Cardiac muscle cell (in vitro differentiated cells and primary cell): ENCODE measurements at regions not wholly inside any gene's neighbourhood (a gene's known extent, or its start where the extent isn't known, plus 50 kb on each side); places are given as distances from the start of the nearest gene placed in this dataset.

Source experiments
- DNase-seq, 2 donors: peaks; one replicate each; pipeline versions ENCODE4 v3.0.0 to v3.0.0-alpha.2; 2010 to 2017; ENCODE audit warnings: low read depth in 1 of 2, low spot score in 1 of 2
- H3K27ac ChIP-seq: fragments of 200-600 bp; sonication (generic); 2 replicates; pipeline ENCODE4 v1.5.1; 2016
- H3K27me3 ChIP-seq: fragments of 200-600 bp; sonication (generic); 2 replicates; pipeline ENCODE4 v1.6.0; 2016; ENCODE audit warnings: control low read depth
- H3K36me3 ChIP-seq: fragments of 200-600 bp; sonication (generic); 2 replicates; pipeline ENCODE4 v1.5.1; 2016; ENCODE audit warnings: control low read depth
- H3K4me1 ChIP-seq: fragments of 200-600 bp; sonication (generic); 2 replicates; pipeline ENCODE4 v1.8.1; 2017; ENCODE audit warnings: low read depth, mild to moderate bottlenecking, mixed run types
- H3K4me3 ChIP-seq: fragments of 200-600 bp; sonication (generic); 2 replicates; pipeline ENCODE4 v1.5.1; 2016; ENCODE audit warnings: mild to moderate bottlenecking
- H3K9me3 ChIP-seq: fragments of 200-600 bp; sonication (generic); 2 replicates; pipeline ENCODE4 v1.5.1; 2017; ENCODE audit warnings: low read depth, mild to moderate bottlenecking, control low read depth
- TF ChIP-seq, protein P1 (sequence below): IDR thresholded peaks from 2 replicates; pipeline ENCODE4 v1.5.1; 2012; ENCODE audit warnings: low read depth, mild to moderate bottlenecking, low read length

DNA sequence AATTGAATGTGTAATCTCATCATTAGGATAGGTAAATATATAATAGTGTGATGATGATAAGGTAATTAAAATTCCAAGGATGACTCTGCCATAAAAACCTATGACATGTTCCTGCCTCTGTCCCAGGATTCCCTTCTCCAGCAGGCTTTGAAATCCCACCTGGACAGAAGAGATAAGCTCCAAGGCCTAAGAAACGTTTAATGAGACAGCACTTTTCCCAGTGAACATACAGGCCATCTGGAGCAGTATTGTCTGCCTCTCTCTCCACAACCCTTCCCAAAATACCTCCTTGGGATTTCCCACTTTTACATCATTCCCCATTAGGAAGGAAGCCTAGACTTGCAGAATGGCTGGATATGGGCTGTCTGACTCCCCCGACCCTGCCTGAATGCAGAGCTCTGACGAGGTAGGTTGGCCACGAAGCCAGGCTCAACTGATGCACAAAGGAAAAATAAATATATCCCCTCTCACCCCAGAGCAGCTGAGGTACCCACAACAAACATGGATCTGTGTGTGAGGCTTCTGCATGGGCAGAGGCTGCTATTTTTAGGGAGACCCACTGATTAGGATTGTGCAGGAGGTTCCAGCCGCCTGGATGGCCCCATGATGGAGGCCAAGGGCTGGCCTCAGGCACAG, 71.0 kb downstream of the TMPRSS5 start:
- H3K4me3 ChIP-seq: no peak overlapping the region
- DNase-seq: no peak
- H3K36me3 ChIP-seq: no peaks in the 10 kb centered on the region
- TF ChIP-seq, protein P1, sequence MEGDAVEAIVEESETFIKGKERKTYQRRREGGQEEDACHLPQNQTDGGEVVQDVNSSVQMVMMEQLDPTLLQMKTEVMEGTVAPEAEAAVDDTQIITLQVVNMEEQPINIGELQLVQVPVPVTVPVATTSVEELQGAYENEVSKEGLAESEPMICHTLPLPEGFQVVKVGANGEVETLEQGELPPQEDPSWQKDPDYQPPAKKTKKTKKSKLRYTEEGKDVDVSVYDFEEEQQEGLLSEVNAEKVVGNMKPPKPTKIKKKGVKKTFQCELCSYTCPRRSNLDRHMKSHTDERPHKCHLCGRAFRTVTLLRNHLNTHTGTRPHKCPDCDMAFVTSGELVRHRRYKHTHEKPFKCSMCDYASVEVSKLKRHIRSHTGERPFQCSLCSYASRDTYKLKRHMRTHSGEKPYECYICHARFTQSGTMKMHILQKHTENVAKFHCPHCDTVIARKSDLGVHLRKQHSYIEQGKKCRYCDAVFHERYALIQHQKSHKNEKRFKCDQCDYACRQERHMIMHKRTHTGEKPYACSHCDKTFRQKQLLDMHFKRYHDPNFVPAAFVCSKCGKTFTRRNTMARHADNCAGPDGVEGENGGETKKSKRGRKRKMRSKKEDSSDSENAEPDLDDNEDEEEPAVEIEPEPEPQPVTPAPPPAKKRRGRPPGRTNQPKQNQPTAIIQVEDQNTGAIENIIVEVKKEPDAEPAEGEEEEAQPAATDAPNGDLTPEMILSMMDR: no peak
- H3K27ac ChIP-seq: no peak overlapping the region
- no peaks in the 10 kb centered on the region for H3K9me3 ChIP-seq
- H3K4me1 ChIP-seq: no peaks in the 10 kb centered on the region
- no peaks in the 10 kb centered on the region for H3K27me3 ChIP-seq

DNA sequence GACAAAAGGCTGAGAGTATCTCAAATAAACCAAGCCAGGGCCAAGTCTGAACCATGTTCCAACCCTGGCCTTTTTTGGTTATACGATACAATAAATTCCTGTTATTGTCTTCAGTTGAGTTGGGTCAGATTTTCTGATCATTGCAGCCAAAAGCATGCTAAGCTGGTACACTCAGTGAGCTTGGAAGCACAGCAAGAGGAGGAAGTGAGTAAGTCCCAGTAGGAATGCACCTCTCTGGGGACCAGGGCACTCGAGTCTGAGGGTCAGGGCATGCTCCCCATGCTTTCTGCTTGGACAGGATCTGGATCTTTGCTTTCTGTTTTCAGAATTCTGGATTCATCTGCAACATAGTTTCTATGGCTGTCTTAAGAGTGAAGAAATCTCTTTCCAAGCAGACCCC, 73.1 kb downstream of the TMPRSS5 start:
- H3K4me3 ChIP-seq: no peak overlapping the region
- H3K27ac ChIP-seq: no peak overlapping the region
- H3K36me3 ChIP-seq: no peaks in the 10 kb centered on the region
- DNase-seq: peak in 1 of 2 donors; percentile 38
- no peaks in the 10 kb centered on the region for H3K9me3 ChIP-seq
- no peaks in the 10 kb centered on the region for H3K27me3 ChIP-seq
- TF ChIP-seq, protein P1: no peak
- no peaks in the 10 kb centered on the region for H3K4me1 ChIP-seq

DNA sequence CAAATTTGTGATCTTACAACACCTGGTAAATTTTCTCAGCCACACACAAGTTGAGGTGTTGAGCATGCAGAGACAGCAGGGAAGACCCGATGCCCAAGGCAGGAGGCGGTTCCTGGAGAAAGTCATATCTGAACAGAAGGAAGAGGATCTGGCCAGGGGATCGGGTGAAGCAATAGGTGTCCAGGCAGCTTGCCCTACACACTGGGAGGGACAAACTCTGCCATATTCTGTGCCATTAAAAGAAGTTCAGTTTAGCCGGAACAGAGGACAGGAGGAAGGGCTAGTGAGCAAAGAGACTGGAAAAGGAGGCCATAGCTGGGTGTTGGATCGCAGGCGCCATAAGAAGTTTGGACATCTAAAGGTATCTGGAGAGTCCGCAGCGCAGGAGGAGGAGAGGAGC, 76.5 kb downstream of the TMPRSS5 start:
- no peak overlapping the region for H3K4me3 ChIP-seq
- no peak for DNase-seq
- H3K27ac ChIP-seq: no peak overlapping the region
- no peaks in the 10 kb centered on the region for H3K36me3 ChIP-seq
- no peaks in the 10 kb centered on the region for H3K9me3 ChIP-seq
- TF ChIP-seq, protein P1: no peak
- no peaks in the 10 kb centered on the region for H3K4me1 ChIP-seq
- no peaks in the 10 kb centered on the region for H3K27me3 ChIP-seq

DNA sequence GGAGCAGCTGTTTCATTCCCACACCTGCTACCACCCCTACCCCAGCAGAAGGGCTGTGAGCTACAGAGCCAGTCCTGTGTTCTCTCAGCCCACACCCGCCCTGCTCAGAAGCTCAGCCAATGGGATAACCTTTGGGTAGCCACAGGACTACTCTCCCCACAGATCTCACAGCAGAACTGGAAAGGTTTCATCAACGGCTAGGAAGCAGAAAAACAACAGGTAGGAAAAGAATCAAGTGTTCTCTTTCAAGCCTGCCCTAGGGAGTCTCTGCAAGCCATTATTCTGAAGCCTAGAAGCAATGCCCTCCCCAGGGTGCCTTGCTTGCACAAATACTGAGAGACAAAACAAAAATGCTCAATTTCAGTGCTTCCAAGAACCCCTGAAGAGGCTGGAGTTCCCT, 77.2 kb downstream of the TMPRSS5 start:
- Histone ChIP-seq H3K9me3 (no peaks in the 10 kb centered on the region), H3K27ac (no peak overlapping the region), H3K4me1 (no peaks in the 10 kb centered on the region), H3K36me3 (no peaks in the 10 kb centered on the region), H3K27me3 (no peaks in the 10 kb centered on the region), H3K4me3 (no peak overlapping the region)
- DNase-seq: no peak
- TF ChIP-seq, protein P1: no peak

DNA sequence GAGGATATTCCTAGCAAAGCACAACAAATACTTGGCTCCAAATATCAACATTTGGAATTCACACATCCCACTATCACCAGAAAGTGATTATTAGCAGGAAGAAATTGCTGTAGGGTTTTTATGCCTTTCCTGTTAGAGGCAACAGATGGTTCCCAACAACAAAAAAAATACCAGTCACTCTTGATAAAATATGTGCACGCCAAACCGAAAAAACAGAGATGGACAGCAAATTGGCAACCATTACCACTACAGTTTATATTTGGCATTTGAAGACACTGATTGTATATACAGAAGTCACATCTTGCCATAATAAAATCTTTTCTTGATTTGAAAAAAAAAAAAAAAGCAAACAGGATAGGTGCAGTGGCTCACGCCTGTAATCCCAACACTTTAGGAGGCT, 78.2 kb downstream of the TMPRSS5 start:
- no peak for DNase-seq
- TF ChIP-seq, protein P1: no peak
- H3K4me1 ChIP-seq: no peaks in the 10 kb centered on the region
- H3K4me3 ChIP-seq: no peak overlapping the region
- no peaks in the 10 kb centered on the region for H3K36me3 ChIP-seq
- H3K9me3 ChIP-seq: no peaks in the 10 kb centered on the region
- H3K27me3 ChIP-seq: no peaks in the 10 kb centered on the region
- H3K27ac ChIP-seq: no peak overlapping the region
